GM12875 (cell line): ENCODE measurements at regions not wholly inside any gene's neighbourhood (a gene's known extent, or its start where the extent isn't known, plus 50 kb on each side); places are given as distances from the start of the nearest gene placed in this dataset.
"Not testable (repeated sequence)": the region's sequence is repeated elsewhere in the genome, so short reads cannot be mapped to it uniquely, and the experiment has no call there.

Source experiments
- H3K4me3 ChIP-seq: one replicate; pipeline ENCODE4 v1.5.1; 2011; ENCODE audit warnings: low read depth, low read length, control low read depth
- CTCF ChIP-seq: IDR thresholded peaks from 2 replicates; pipeline ENCODE4 v1.5.1; 2011; ENCODE audit warnings: low read depth, mild to moderate bottlenecking, control low read depth, inconsistent platforms, low read length, moderate library complexity, borderline replicate concordance; ENCODE audit not compliant: insufficient read depth

DNA sequence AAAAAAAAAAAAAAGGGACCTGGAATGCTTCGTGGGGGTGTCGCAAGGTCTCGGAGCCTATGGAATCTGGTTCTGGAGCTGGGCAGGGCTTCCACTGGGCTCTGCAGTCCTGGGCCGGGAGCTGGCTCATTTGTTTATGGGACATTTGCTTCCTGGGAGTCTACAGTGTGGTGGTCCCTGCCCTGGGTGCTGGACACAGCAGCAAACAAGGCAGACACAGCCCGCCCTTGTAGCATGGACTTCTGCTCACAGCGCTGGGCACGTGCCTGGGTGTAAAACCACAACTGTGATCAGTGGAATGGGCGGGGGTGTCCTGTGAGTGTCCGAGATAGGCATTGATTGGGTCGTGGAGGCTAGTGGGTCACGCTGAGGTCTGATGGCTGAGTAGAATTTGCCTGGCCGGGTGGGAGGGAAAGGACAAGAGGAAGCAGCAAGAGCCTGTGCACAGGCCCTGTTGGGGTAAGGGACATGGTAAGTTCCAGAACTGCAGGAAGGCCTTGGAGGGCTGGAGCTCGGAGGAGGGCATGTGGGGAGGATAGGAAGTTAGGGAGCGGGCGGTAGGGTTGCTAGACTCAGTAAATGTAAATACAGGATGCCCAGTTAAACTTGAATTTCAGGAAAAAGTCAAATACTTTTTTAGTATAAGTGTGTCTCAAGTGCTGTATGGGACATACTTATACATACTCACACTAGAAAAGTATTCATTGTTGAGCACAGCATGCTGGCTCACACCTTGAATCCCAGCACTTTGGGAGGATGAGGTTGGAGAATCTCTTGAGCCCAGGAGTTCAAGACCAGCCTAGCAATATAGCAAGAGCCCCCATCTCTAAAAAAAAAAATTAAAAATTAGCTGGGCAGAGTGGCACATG is 61.3 kb upstream of the PMEPA1 start:
- no peak overlapping the region for H3K4me3 ChIP-seq
- TF ChIP-seq CTCF: no peak

- not testable (repeated sequence) for H3K4me3 ChIP-seq
Measured at GRCh38 chr20:57770401-57770800, 60.6 kb upstream of the PMEPA1 start.

- H3K4me3 ChIP-seq: no peak overlapping the region
- TF ChIP-seq CTCF: no peak
Measured at GRCh38 chr20:57769756-57770155, 59.9 kb upstream of the PMEPA1 start.

GRCh38 chr20:57768519-57768918 is 58.7 kb upstream of the PMEPA1 start:
- H3K4me3 ChIP-seq: no peak overlapping the region

DNA sequence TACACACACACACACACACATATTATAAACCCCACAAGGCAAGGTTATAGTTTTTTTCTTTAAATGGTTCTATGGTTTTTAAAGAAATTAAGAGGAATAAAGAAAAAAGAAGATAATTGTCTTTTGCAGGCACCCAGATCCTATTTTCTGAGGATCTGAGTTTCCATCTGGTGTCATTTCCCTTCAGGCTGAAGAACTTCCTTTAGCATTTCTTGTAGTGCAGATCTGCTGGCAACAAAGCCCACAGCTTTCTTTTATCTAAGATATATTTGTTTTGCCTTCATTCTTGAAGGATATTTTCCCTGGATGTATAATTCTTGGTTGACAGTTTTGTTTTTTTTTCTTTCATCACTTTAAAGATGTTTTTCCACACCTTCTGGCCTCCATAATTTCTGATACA is 57.6 kb upstream of the PMEPA1 start:
- H3K4me3 ChIP-seq: no peak overlapping the region
- TF ChIP-seq CTCF: no peak

More at GRCh38 chr20:57768519-57768918, 58.7 kb upstream of the PMEPA1 start:
- TF ChIP-seq CTCF: no peak

- H3K4me3 ChIP-seq: no peak overlapping the region
- no peak for TF ChIP-seq CTCF
Measured at GRCh38 chr20:57763235-57763595, 53.4 kb upstream of the PMEPA1 start.

DNA sequence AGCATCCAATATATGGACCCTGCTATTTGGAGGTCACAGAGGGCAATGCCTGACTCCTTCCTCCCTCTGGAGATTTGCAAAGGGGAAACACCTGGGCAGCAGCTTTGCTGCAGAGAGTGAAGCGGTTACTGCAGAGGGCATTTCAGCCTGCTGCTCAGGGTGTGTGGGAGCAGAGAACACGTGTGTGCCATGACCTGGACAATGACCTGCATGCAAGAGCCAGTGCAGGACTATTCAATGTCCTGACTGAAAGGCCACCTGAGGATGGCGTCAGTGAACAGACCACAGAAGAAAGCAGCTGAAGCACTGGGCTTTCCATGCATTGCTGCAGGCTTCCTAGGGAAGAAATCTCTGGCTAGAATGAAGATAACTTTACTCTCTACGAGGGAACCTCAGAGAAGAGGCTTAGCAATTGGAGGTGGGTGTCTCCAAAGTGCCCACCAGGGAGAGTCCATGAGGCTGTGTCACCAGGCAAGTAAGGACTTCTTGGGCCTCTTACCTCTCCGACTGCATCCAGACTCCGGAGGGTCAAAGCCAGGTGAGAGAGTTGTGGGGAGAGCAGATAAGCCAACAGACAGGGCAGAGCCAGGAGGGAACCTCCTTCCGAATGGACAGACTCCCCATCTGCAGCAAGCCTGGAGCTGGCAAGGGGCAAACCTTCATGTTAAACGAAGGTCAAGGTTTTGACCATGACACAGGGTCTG is 52.9 kb upstream of the PMEPA1 start:
- no peak for TF ChIP-seq CTCF
- no peak overlapping the region for H3K4me3 ChIP-seq
